Adrenal gland (tissue), 5 donors: ENCODE measurements at regions not wholly inside any gene's neighbourhood (a gene's known extent, or its start where the extent isn't known, plus 50 kb on each side); places are given as distances from the start of the nearest gene placed in this dataset.

Experiments
- CTCF ChIP-seq, 6 experiments: fragments of 450-650 bp in 4 of 6; fragments of 200-600 bp in 2 of 6; sonication (generic) in 1 of 6; IDR thresholded peaks; 1 replicate in 5 of 6; 2 replicates in 1 of 6; pipeline versions ENCODE4 v1.5.1 to v1.8.0; 2016 to 2021; ENCODE audit warnings: antibody characterized with exemption in 6 of 6, mild to moderate bottlenecking in 2 of 6, moderate library complexity in 1 of 6
- POLR2A ChIP-seq, 2 donors: fragments of 450-650 bp; IDR thresholded peaks; one replicate each; pipeline ENCODE4 v1.6.1; 2017; ENCODE audit warnings: antibody characterized with exemption in 2 of 2, mild to moderate bottlenecking in 2 of 2, moderate library complexity in 1 of 2
- donor health status: DM: no; HTN: no; CAD: no.

GRCh38 chr7:156223935-156224832 lies 411.9 kb upstream of the SHH start:
- no peak for TF ChIP-seq CTCF (IDR thresholded peaks at IDR 0.05)
- no peak for TF ChIP-seq POLR2A (IDR thresholded peaks at IDR 0.05)
